ENCODE measurements at regions not wholly inside any gene's neighbourhood (a gene's known extent, or its start where the extent isn't known, plus 50 kb on each side); places are given as distances from the start of the nearest gene placed in this dataset.

- Histone ChIP-seq H3K9me3 (no peaks in the 10 kb centered on the region), H3K27ac (no peak overlapping the region), H3K27me3 (no peaks in the 10 kb centered on the region), H3K4me1 (no peaks in the 10 kb centered on the region), H3K4me3 (no peak overlapping the region), H3K36me3 (no peaks in the 10 kb centered on the region)
- 86 to 87% methylated on average over 3 of the region's 3 CpGs for WGBS, 2 donors
- TF ChIP-seq CTCF (IDR thresholded peaks at IDR 0.05) (no peak), POLR2A (IDR thresholded peaks at IDR 0.05) (no peak), EP300 (IDR thresholded peaks at IDR 0.05) (no peak)
- no peak for DNase-seq (ENCODE audit: low spot score in 2 of 2)
Observed at GRCh38 chr12:43127886-43128549, 424.0 kb downstream of the ADAMTS20 start.

GRCh38 chr12:43126652-43127375 lies 425.2 kb downstream of the ADAMTS20 start:
- H3K27me3 ChIP-seq: no peaks in the 10 kb centered on the region
- no peaks in the 10 kb centered on the region for H3K4me1 ChIP-seq
- H3K27ac ChIP-seq: no peak overlapping the region
- no peak overlapping the region for H3K4me3 ChIP-seq
- no peaks in the 10 kb centered on the region for H3K36me3 ChIP-seq
- TF ChIP-seq POLR2A (IDR thresholded peaks at IDR 0.05): no peak
- TF ChIP-seq CTCF (IDR thresholded peaks at IDR 0.05): no peak
- no peak for TF ChIP-seq EP300 (IDR thresholded peaks at IDR 0.05)
- no peak for DNase-seq (ENCODE audit: low spot score in 2 of 2)
- H3K9me3 ChIP-seq: no peaks in the 10 kb centered on the region
- WGBS, 2 donors: 74 to 81% methylated on average over 2 of the region's 2 CpGs

GRCh38 chr12:43123461-43123860 lies 428.5 kb downstream of the ADAMTS20 start:
- Histone ChIP-seq H3K27ac (peak overlapping the region in 1 of 4 donors; percentile 10), H3K4me3 (no peak overlapping the region), H3K36me3 (no peaks in the 10 kb centered on the region), H3K4me1 (no peaks in the 10 kb centered on the region), H3K9me3 (no peaks in the 10 kb centered on the region), H3K27me3 (no peaks in the 10 kb centered on the region)
- DNase-seq (ENCODE audit: low spot score in 2 of 2): no peak
- TF ChIP-seq CTCF (IDR thresholded peaks at IDR 0.05) (no peak), EP300 (IDR thresholded peaks at IDR 0.05) (no peak), POLR2A (IDR thresholded peaks at IDR 0.05) (no peak)

GRCh38 chr12:43120150-43120549 lies 431.9 kb downstream of the ADAMTS20 start:
- DNase-seq (ENCODE audit: low spot score in 2 of 2): no peak
- no peak overlapping the region for H3K27ac ChIP-seq
- no peaks in the 10 kb centered on the region for H3K27me3 ChIP-seq
- no peaks in the 10 kb centered on the region for H3K4me1 ChIP-seq
- 58 to 70% methylated on average over 1 of the region's 1 CpG for WGBS, 2 donors
- H3K36me3 ChIP-seq: no peaks in the 10 kb centered on the region
- TF ChIP-seq POLR2A (IDR thresholded peaks at IDR 0.05) (no peak), EP300 (IDR thresholded peaks at IDR 0.05) (no peak), CTCF (IDR thresholded peaks at IDR 0.05) (no peak)
- no peaks in the 10 kb centered on the region for H3K9me3 ChIP-seq
- H3K4me3 ChIP-seq: no peak overlapping the region

DNA sequence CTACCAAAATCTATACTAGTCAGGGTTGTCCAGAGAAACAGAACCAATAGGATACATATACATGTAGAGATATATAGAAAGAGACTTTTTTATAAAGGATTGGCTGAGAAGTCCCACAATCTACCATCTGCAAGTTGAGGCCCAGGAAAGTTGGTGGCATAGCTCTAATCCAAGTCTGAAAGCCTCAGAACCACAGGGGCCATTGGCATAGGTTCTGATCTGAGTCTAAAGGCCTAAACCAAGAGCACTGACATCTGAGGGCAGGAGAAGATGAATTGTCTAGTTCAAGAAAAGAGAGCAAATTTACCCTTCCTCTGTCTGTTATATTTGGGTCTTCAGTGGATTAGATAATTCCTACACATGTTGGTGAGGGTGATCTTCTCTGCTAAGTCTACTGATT lies 433.1 kb downstream of the ADAMTS20 start:
- DNase-seq (ENCODE audit: low spot score in 2 of 2): no peak
- TF ChIP-seq POLR2A (IDR thresholded peaks at IDR 0.05) (no peak), CTCF (IDR thresholded peaks at IDR 0.05) (no peak), EP300 (IDR thresholded peaks at IDR 0.05) (no peak)
- no peaks in the 10 kb centered on the region for H3K9me3 ChIP-seq
- no peaks in the 10 kb centered on the region for H3K36me3 ChIP-seq
- H3K4me1 ChIP-seq: no peaks in the 10 kb centered on the region
- no peak overlapping the region for H3K27ac ChIP-seq
- no peaks in the 10 kb centered on the region for H3K27me3 ChIP-seq
- no peak overlapping the region for H3K4me3 ChIP-seq

All from tibial nerve (tissue), 4 donors.